Left cardiac atrium (tissue), 4 donors: ENCODE measurements at regions not wholly inside any gene's neighbourhood (a gene's known extent, or its start where the extent isn't known, plus 50 kb on each side); places are given as distances from the start of the nearest gene placed in this dataset.

ENCODE experiments used
- ATAC-seq, 2 donors: fragments of 200-7000 bp; cut with Tn5 transposase; one replicate each; pipeline ENCODE4 v1.9.1; 2020; ENCODE audit warnings: mild to moderate bottlenecking in 2 of 2, moderate library complexity in 2 of 2
- DNase-seq: peaks from one replicate; pipeline ENCODE4 v3.0.0-alpha.2; 2020
- intact Hi-C, 2 donors: fragments of 100-400 bp; cut with DNase I; formaldehyde crosslinking; loops; one replicate each; pipeline versions ENCODE4 v1.14.1 to v1.15.1; 2022 to 2023
- donor health status: DM: no; HTN: yes; CAD: no.
- donor health status: DM: no; HTN: yes; CAD: no; lungs with severe emphysema.
- donor health status: DM: yes; HTN: yes; CAD: no.
- donor health status: Dilated cardiomyopathy.

GRCh38 chr9:32837551-32838058, 54.3 kb downstream of the TMEM215 start:
- intact Hi-C loops = no loop called here
- no peak for ATAC-seq
- no peak for DNase-seq

GRCh38 chr9:32839013-32839885, 55.9 kb downstream of the TMEM215 start:
- intact Hi-C loops = no loop called here
- ATAC-seq (no peak), DNase-seq (no peak)

GRCh38 chr9:32841314-32841713, 58.0 kb downstream of the TMEM215 start:
- intact Hi-C loops = no loop called here
- DNase-seq (no peak), ATAC-seq (no peak)

GRCh38 chr9:32843295-32843694, 60.0 kb downstream of the TMEM215 start:
- intact Hi-C loops = no loop called here

GRCh38 chr9:32844259-32844658, 60.9 kb downstream of the TMEM215 start:
- ATAC-seq = no peak
- DNase-seq = no peak
- intact Hi-C loops = no loop called here

More at GRCh38 chr9:32843295-32843694, 60.0 kb downstream of the TMEM215 start:
- no peak for ATAC-seq
- DNase-seq = no peak

GRCh38 chr9:32854271-32854670, 70.9 kb downstream of the TMEM215 start:
- intact Hi-C loops = no loop called here
- ATAC-seq (no peak), DNase-seq (no peak)

- no peak for DNase-seq
- intact Hi-C loops = no loop called here
- ATAC-seq = no peak
These were observed 72.4 kb downstream of the TMEM215 start for GRCh38 chr9:32855752-32856151.

- DNase-seq = no peak
- intact Hi-C loops = no loop called here
- no peak for ATAC-seq
These were observed 80.0 kb downstream of the TMEM215 start for GRCh38 chr9:32863291-32863690.

GRCh38 chr9:32864971-32865370, 81.6 kb downstream of the TMEM215 start:
- no peak for DNase-seq
- intact Hi-C loops = no loop called here
- no peak for ATAC-seq

GRCh38 chr9:32866273-32866672, 82.9 kb downstream of the TMEM215 start:
- intact Hi-C loops = no loop called here

GRCh38 chr9:32867026-32867425, 83.7 kb downstream of the TMEM215 start:
- intact Hi-C loops = no loop called here
- no peak for ATAC-seq
- DNase-seq = no peak

More at GRCh38 chr9:32866273-32866672, 82.9 kb downstream of the TMEM215 start:
- DNase-seq (no peak), ATAC-seq (no peak)

- ATAC-seq (no peak), DNase-seq (no peak)
- intact Hi-C loops = no loop called here
These were observed 84.4 kb downstream of the TMEM215 start for GRCh38 chr9:32867601-32868204.

GRCh38 chr9:32869404-32869803, 86.1 kb downstream of the TMEM215 start:
- DNase-seq (no peak), ATAC-seq (no peak)
- intact Hi-C loops = no loop called here

GRCh38 chr9:32873131-32873530, 89.8 kb downstream of the TMEM215 start:
- ATAC-seq = no peak
- intact Hi-C loops = no loop called here
- no peak for DNase-seq

- DNase-seq = no peak
- intact Hi-C loops = no loop called here
- no peak for ATAC-seq
These were observed 90.2 kb downstream of the TMEM215 start for GRCh38 chr9:32873553-32873952.

- intact Hi-C loops = no loop called here
- DNase-seq (no peak), ATAC-seq (no peak)
These were observed 91.9 kb downstream of the TMEM215 start for GRCh38 chr9:32875242-32875641.

GRCh38 chr9:32875748-32876147, 92.4 kb downstream of the TMEM215 start:
- ATAC-seq = no peak
- intact Hi-C loops = no loop called here

GRCh38 chr9:32877103-32877502, 93.8 kb downstream of the TMEM215 start:
- ATAC-seq = peak in 1 of 2 donors; percentile 42
- DNase-seq = no peak
- intact Hi-C loops = no loop called here

More at GRCh38 chr9:32875748-32876147, 92.4 kb downstream of the TMEM215 start:
- DNase-seq = no peak

- DNase-seq = no peak
- no peak for ATAC-seq
- intact Hi-C loops = no loop called here
These were observed 94.4 kb downstream of the TMEM215 start for GRCh38 chr9:32877639-32878217.

- intact Hi-C loops = no loop called here
- DNase-seq (no peak), ATAC-seq (no peak)
These were observed 96.0 kb downstream of the TMEM215 start for GRCh38 chr9:32879335-32879734.
